IgD-negative memory B cell (primary cell): ENCODE measurements at regions not wholly inside any gene's neighbourhood (a gene's known extent, or its start where the extent isn't known, plus 50 kb on each side); places are given as distances from the start of the nearest gene placed in this dataset.
A peak's percentile ranks its signal among the peaks of the same experiment; 100 is the strongest.
"Not testable (repeated sequence)": the region's sequence is repeated elsewhere in the genome, so short reads cannot be mapped to it uniquely, and the experiment has no call there.

Source experiments
- H3K27ac Mint-ChIP-seq, 3 donors: one replicate each; pipeline ENCODE4 v1.8.0; 2020 to 2022; ENCODE audit warnings: mild to moderate bottlenecking in 3 of 3, mixed read lengths in 3 of 3, moderate library complexity in 1 of 3
- H3K27me3 Mint-ChIP-seq: one replicate; pipeline ENCODE4 v1.8.0; 2021; ENCODE audit warnings: mixed read lengths
- H3K36me3 Mint-ChIP-seq: one replicate; pipeline ENCODE4 v1.8.0; 2020; ENCODE audit warnings: mild to moderate bottlenecking, mixed read lengths
- H3K4me1 Mint-ChIP-seq, 3 donors: one replicate each; pipeline ENCODE4 v1.8.0; 2020 to 2022; ENCODE audit warnings: mixed read lengths in 3 of 3, mild to moderate bottlenecking in 1 of 3
- H3K4me3 Mint-ChIP-seq, 4 donors: one replicate each; pipeline ENCODE4 v1.8.0; 2020 to 2022; ENCODE audit warnings: mild to moderate bottlenecking in 4 of 4, mixed read lengths in 4 of 4, moderate library complexity in 3 of 4
- H3K9me3 Mint-ChIP-seq, 3 donors: one replicate each; pipeline ENCODE4 v1.8.0; 2020 to 2021; ENCODE audit warnings: mixed read lengths in 3 of 3, mild to moderate bottlenecking in 1 of 3

- H3K9me3 Mint-ChIP-seq = peaks cover 0 to 3% (median 0%) of the 10 kb centered on the region in 3 donors
Measured at GRCh38 chr2:19648583-19648982, 253.2 kb downstream of the TTC32 start.

GRCh38 chr2:19646987-19647386 is 254.8 kb downstream of the TTC32 start:
- no peaks in the 10 kb centered on the region for H3K36me3 Mint-ChIP-seq

More at GRCh38 chr2:19648583-19648982, 253.2 kb downstream of the TTC32 start:
- no peaks in the 10 kb centered on the region for H3K36me3 Mint-ChIP-seq
- H3K27ac Mint-ChIP-seq = no peak overlapping the region
- H3K27me3 Mint-ChIP-seq = peaks cover 2% of the 10 kb centered on the region
- H3K4me1 Mint-ChIP-seq = no peaks in the 10 kb centered on the region
- no peak overlapping the region for H3K4me3 Mint-ChIP-seq

GRCh38 chr2:19644763-19645162 is 257.0 kb downstream of the TTC32 start:
- H3K27ac Mint-ChIP-seq = no peak overlapping the region
- peaks cover 0 to 3% (median 0%) of the 10 kb centered on the region in 3 donors for H3K9me3 Mint-ChIP-seq
- H3K4me3 Mint-ChIP-seq = no peak overlapping the region
- peaks cover 2% of the 10 kb centered on the region for H3K27me3 Mint-ChIP-seq
- no peaks in the 10 kb centered on the region for H3K4me1 Mint-ChIP-seq
- H3K36me3 Mint-ChIP-seq = no peaks in the 10 kb centered on the region

More at GRCh38 chr2:19646987-19647386, 254.8 kb downstream of the TTC32 start:
- Mint-ChIP-seq H3K9me3 (peaks cover 0 to 3% (median 0%) of the 10 kb centered on the region in 3 donors), H3K4me3 (no peak overlapping the region), H3K27ac (no peak overlapping the region), H3K4me1 (no peaks in the 10 kb centered on the region), H3K27me3 (peaks cover 2% of the 10 kb centered on the region)

GRCh38 chr2:19643117-19643518 is 258.7 kb downstream of the TTC32 start:
- H3K27me3 Mint-ChIP-seq = peaks cover 2% of the 10 kb centered on the region
- peaks cover 0 to 3% (median 3%) of the 10 kb centered on the region in 3 donors for H3K9me3 Mint-ChIP-seq
- H3K36me3 Mint-ChIP-seq = no peaks in the 10 kb centered on the region
- no peaks in the 10 kb centered on the region for H3K4me1 Mint-ChIP-seq
- H3K4me3 Mint-ChIP-seq = no peak overlapping the region
- H3K27ac Mint-ChIP-seq = no peak overlapping the region

- no peaks in the 10 kb centered on the region for H3K36me3 Mint-ChIP-seq
- peaks cover 0 to 3% (median 3%) of the 10 kb centered on the region in 3 donors for H3K9me3 Mint-ChIP-seq
- peaks cover 2% of the 10 kb centered on the region for H3K27me3 Mint-ChIP-seq
- no peak overlapping the region for H3K4me3 Mint-ChIP-seq
- no peaks in the 10 kb centered on the region for H3K4me1 Mint-ChIP-seq
- H3K27ac Mint-ChIP-seq = no peak overlapping the region
Measured at GRCh38 chr2:19642501-19642900, 259.3 kb downstream of the TTC32 start.

GRCh38 chr2:19635951-19636510 is 265.8 kb downstream of the TTC32 start:
- H3K9me3 Mint-ChIP-seq = peaks cover 0 to 3% (median 3%) of the 10 kb centered on the region in 3 donors
- no peak overlapping the region for H3K27ac Mint-ChIP-seq
- peaks cover 3% of the 10 kb centered on the region for H3K27me3 Mint-ChIP-seq
- H3K36me3 Mint-ChIP-seq = peaks cover 3% of the 10 kb centered on the region
- no peak overlapping the region for H3K4me3 Mint-ChIP-seq
- peaks cover 0 to 1% (median 0%) of the 10 kb centered on the region in 3 donors for H3K4me1 Mint-ChIP-seq

GRCh38 chr2:19632403-19632991 is 269.3 kb downstream of the TTC32 start:
- Mint-ChIP-seq H3K4me1 (peaks cover 0 to 1% (median 0%) of the 10 kb centered on the region in 3 donors), H3K9me3 (peaks cover 3 to 8% (median 4%) of the 10 kb centered on the region in 3 donors), H3K27me3 (peaks cover 3% of the 10 kb centered on the region), H3K4me3 (no peak overlapping the region), H3K36me3 (peaks cover 3% of the 10 kb centered on the region), H3K27ac (no peak overlapping the region)

GRCh38 chr2:19631871-19632270 is 269.9 kb downstream of the TTC32 start:
- Mint-ChIP-seq H3K27me3 (peaks cover 3% of the 10 kb centered on the region), H3K4me3 (no peak overlapping the region), H3K27ac (no peak overlapping the region), H3K9me3 (peaks cover 8 to 14% (median 8%) of the 10 kb centered on the region in 3 donors), H3K4me1 (peaks cover 0 to 1% (median 0%) of the 10 kb centered on the region in 3 donors), H3K36me3 (peaks cover 3% of the 10 kb centered on the region)

- Mint-ChIP-seq H3K4me3 (no peak overlapping the region), H3K9me3 (peaks cover 8 to 19% (median 12%) of the 10 kb centered on the region in 3 donors), H3K4me1 (peaks cover 0 to 1% (median 0%) of the 10 kb centered on the region in 3 donors), H3K27ac (no peak overlapping the region), H3K36me3 (peaks cover 3% of the 10 kb centered on the region), H3K27me3 (no peaks in the 10 kb centered on the region)
Measured at GRCh38 chr2:19630921-19631320, 270.9 kb downstream of the TTC32 start.

- Mint-ChIP-seq H3K27ac (no peak overlapping the region), H3K4me3 (no peak overlapping the region)
Measured at GRCh38 chr2:19627359-19627758, 268.9 kb upstream of the OSR1 start.

GRCh38 chr2:19623488-19623887 is 265.1 kb upstream of the OSR1 start:
- Mint-ChIP-seq H3K27me3 (no peaks in the 10 kb centered on the region), H3K4me1 (no peaks in the 10 kb centered on the region), H3K9me3 (peaks cover 6 to 19% (median 9%) of the 10 kb centered on the region in 3 donors), H3K27ac (no peak overlapping the region), H3K4me3 (no peak overlapping the region), H3K36me3 (no peaks in the 10 kb centered on the region)

More at GRCh38 chr2:19627359-19627758, 268.9 kb upstream of the OSR1 start:
- Mint-ChIP-seq H3K9me3 (peaks cover 8 to 19% (median 10%) of the 10 kb centered on the region in 3 donors), H3K36me3 (no peaks in the 10 kb centered on the region), H3K4me1 (no peaks in the 10 kb centered on the region), H3K27me3 (no peaks in the 10 kb centered on the region)

- no peak overlapping the region for H3K27ac Mint-ChIP-seq
- H3K27me3 Mint-ChIP-seq = no peaks in the 10 kb centered on the region
- no peaks in the 10 kb centered on the region for H3K36me3 Mint-ChIP-seq
- H3K4me3 Mint-ChIP-seq = no peak overlapping the region
- no peaks in the 10 kb centered on the region for H3K4me1 Mint-ChIP-seq
- H3K9me3 Mint-ChIP-seq = peaks cover 6 to 36% (median 14%) of the 10 kb centered on the region in 3 donors
Measured at GRCh38 chr2:19617257-19617848, 258.9 kb upstream of the OSR1 start.

- not testable (repeated sequence) for H3K36me3 Mint-ChIP-seq, H3K27me3 Mint-ChIP-seq, H3K4me1 Mint-ChIP-seq, H3K27ac Mint-ChIP-seq, H3K4me3 Mint-ChIP-seq
- peaks cover 6 to 36% (median 16%) of the 10 kb centered on the region in 3 donors for H3K9me3 Mint-ChIP-seq
Measured at GRCh38 chr2:19615402-19615801, 257.0 kb upstream of the OSR1 start.

GRCh38 chr2:19614066-19614465 is 255.6 kb upstream of the OSR1 start:
- H3K27ac Mint-ChIP-seq = no peak overlapping the region
- no peaks in the 10 kb centered on the region for H3K36me3 Mint-ChIP-seq
- peaks cover 6 to 33% (median 16%) of the 10 kb centered on the region in 3 donors for H3K9me3 Mint-ChIP-seq
- peak overlapping the region in 1 of 4 donors; percentile 1 for H3K4me3 Mint-ChIP-seq
- H3K27me3 Mint-ChIP-seq = no peaks in the 10 kb centered on the region
- no peaks in the 10 kb centered on the region for H3K4me1 Mint-ChIP-seq

- H3K4me1 Mint-ChIP-seq = no peaks in the 10 kb centered on the region
- no peaks in the 10 kb centered on the region for H3K27me3 Mint-ChIP-seq
- no peaks in the 10 kb centered on the region for H3K36me3 Mint-ChIP-seq
- H3K4me3 Mint-ChIP-seq = no peak overlapping the region
- peaks cover 6 to 18% (median 11%) of the 10 kb centered on the region in 3 donors for H3K9me3 Mint-ChIP-seq
- no peak overlapping the region for H3K27ac Mint-ChIP-seq
Measured at GRCh38 chr2:19611491-19612332, 253.3 kb upstream of the OSR1 start.
